IPS DF 6.9 (cell line): ENCODE measurements at regions not wholly inside any gene's neighbourhood (a gene's known extent, or its start where the extent isn't known, plus 50 kb on each side); places are given as distances from the start of the nearest gene placed in this dataset.

Source experiments
- DNase-seq: peaks from one replicate; pipeline ENCODE4 v3.0.0-alpha.2; 2013; ENCODE audit warnings: low read depth, low spot score
- H3K27ac ChIP-seq: one replicate; pipeline ENCODE4 v1.5.1; 2013; ENCODE audit warnings: low read length, control low read depth
- H3K27me3 ChIP-seq: 2 replicates; pipeline ENCODE4 v1.6.1; 2013; ENCODE audit warnings: mild to moderate bottlenecking, low read length; ENCODE audit not compliant: control insufficient read depth, insufficient read depth
- H3K36me3 ChIP-seq: 2 replicates; pipeline ENCODE4 v1.6.1; 2013; ENCODE audit warnings: low read length; ENCODE audit not compliant: control insufficient read depth, insufficient read depth
- H3K4me1 ChIP-seq: 2 replicates; pipeline ENCODE4 v1.6.1; 2013; ENCODE audit warnings: low read length; ENCODE audit not compliant: control insufficient read depth, insufficient read depth
- H3K4me3 ChIP-seq: 2 replicates; pipeline ENCODE4 v1.5.1; 2013; ENCODE audit warnings: mild to moderate bottlenecking, low read length
- H3K9me3 ChIP-seq: 2 replicates; pipeline ENCODE4 v1.6.1; 2013; ENCODE audit warnings: low read length, inconsistent platforms; ENCODE audit not compliant: control insufficient read depth, insufficient read depth
- WGBS: extraction: QIAGEN DNeasy Blood & Tissue Kit; methylation state at CpG from one replicate; pipeline ENCODE4 v1.1.7; 2013; ENCODE audit warnings: mixed read lengths, missing lambda C conversion rate; ENCODE audit not compliant: insufficient read length, insufficient coverage; 5-methylcytosine and 5-hydroxymethylcytosine counted together

GRCh38 chr12:85630851-85631250, 205.4 kb downstream of the RASSF9 start:
- Histone ChIP-seq H3K4me3 (no peak overlapping the region), H3K27ac (no peak overlapping the region), H3K9me3 (no peaks in the 10 kb centered on the region), H3K27me3 (no peaks in the 10 kb centered on the region), H3K4me1 (no peaks in the 10 kb centered on the region), H3K36me3 (no peaks in the 10 kb centered on the region)
- WGBS = no CpG with 5 or more reads among the region's 2 CpGs
- no peak for DNase-seq

- DNase-seq = no peak
- Histone ChIP-seq H3K27me3 (no peaks in the 10 kb centered on the region), H3K27ac (no peak overlapping the region), H3K4me3 (no peak overlapping the region), H3K9me3 (no peaks in the 10 kb centered on the region), H3K4me1 (no peaks in the 10 kb centered on the region), H3K36me3 (no peaks in the 10 kb centered on the region)
- WGBS = no CpG with 5 or more reads among the region's 2 CpGs
Measured at GRCh38 chr12:85632390-85632789, 203.8 kb downstream of the RASSF9 start.

GRCh38 chr12:85633491-85633890, 202.7 kb downstream of the RASSF9 start:
- H3K36me3 ChIP-seq = no peaks in the 10 kb centered on the region
- DNase-seq = no peak
- H3K27me3 ChIP-seq = no peaks in the 10 kb centered on the region
- H3K4me1 ChIP-seq = no peaks in the 10 kb centered on the region
- H3K9me3 ChIP-seq = no peaks in the 10 kb centered on the region
- no CpG with 5 or more reads among the region's 1 CpG for WGBS
- H3K27ac ChIP-seq = no peak overlapping the region
- no peak overlapping the region for H3K4me3 ChIP-seq

- H3K4me1 ChIP-seq = no peaks in the 10 kb centered on the region
- WGBS = 100% methylated on average over 1 of the region's 2 CpGs
- no peaks in the 10 kb centered on the region for H3K27me3 ChIP-seq
- H3K27ac ChIP-seq = no peak overlapping the region
- H3K4me3 ChIP-seq = no peak overlapping the region
- no peaks in the 10 kb centered on the region for H3K9me3 ChIP-seq
- no peak for DNase-seq
- H3K36me3 ChIP-seq = no peaks in the 10 kb centered on the region
Measured at GRCh38 chr12:85639834-85640233, 196.4 kb downstream of the RASSF9 start.

- Histone ChIP-seq H3K36me3 (no peaks in the 10 kb centered on the region), H3K4me1 (no peaks in the 10 kb centered on the region), H3K27ac (no peak overlapping the region)
Measured at GRCh38 chr12:85641796-85642195, 194.4 kb downstream of the RASSF9 start.

GRCh38 chr12:85642288-85642687, 193.9 kb downstream of the RASSF9 start:
- Histone ChIP-seq H3K4me1 (no peaks in the 10 kb centered on the region), H3K27me3 (no peaks in the 10 kb centered on the region), H3K27ac (no peak overlapping the region), H3K4me3 (no peak overlapping the region), H3K36me3 (no peaks in the 10 kb centered on the region), H3K9me3 (no peaks in the 10 kb centered on the region)
- DNase-seq = no peak
- 100% methylated on average over 2 of the region's 2 CpGs for WGBS

More at GRCh38 chr12:85641796-85642195, 194.4 kb downstream of the RASSF9 start:
- Histone ChIP-seq H3K9me3 (no peaks in the 10 kb centered on the region), H3K27me3 (no peaks in the 10 kb centered on the region), H3K4me3 (no peak overlapping the region)
- WGBS = no CpG with 5 or more reads among the region's 2 CpGs
- DNase-seq = no peak

GRCh38 chr12:85642808-85643207, 193.4 kb downstream of the RASSF9 start:
- Histone ChIP-seq H3K36me3 (no peaks in the 10 kb centered on the region), H3K4me1 (no peaks in the 10 kb centered on the region), H3K9me3 (no peaks in the 10 kb centered on the region), H3K27me3 (no peaks in the 10 kb centered on the region), H3K4me3 (no peak overlapping the region), H3K27ac (no peak overlapping the region)
- no peak for DNase-seq
- WGBS = no CpG with 5 or more reads among the region's 5 CpGs

GRCh38 chr12:85644508-85644907, 191.7 kb downstream of the RASSF9 start:
- Histone ChIP-seq H3K9me3 (no peaks in the 10 kb centered on the region), H3K4me3 (no peak overlapping the region), H3K27me3 (no peaks in the 10 kb centered on the region), H3K36me3 (no peaks in the 10 kb centered on the region), H3K4me1 (no peaks in the 10 kb centered on the region; the same call in 1 of the 2 replicates), H3K27ac (no peak overlapping the region)
- DNase-seq = no peak
- no CpG with 5 or more reads among the region's 3 CpGs for WGBS

- no peaks in the 10 kb centered on the region for H3K27me3 ChIP-seq
- no peak for DNase-seq
- no peaks in the 10 kb centered on the region for H3K36me3 ChIP-seq
- H3K9me3 ChIP-seq = no peaks in the 10 kb centered on the region
- no peaks in the 10 kb centered on the region; the same call in 1 of the 2 replicates for H3K4me1 ChIP-seq
- no peak overlapping the region for H3K27ac ChIP-seq
- no peak overlapping the region for H3K4me3 ChIP-seq
Measured at GRCh38 chr12:85653731-85654455, 182.3 kb downstream of the RASSF9 start.

GRCh38 chr12:85654456-85654840, 181.8 kb downstream of the RASSF9 start:
- H3K27me3 ChIP-seq = no peaks in the 10 kb centered on the region
- no peaks in the 10 kb centered on the region for H3K4me1 ChIP-seq
- no peaks in the 10 kb centered on the region for H3K36me3 ChIP-seq
- H3K27ac ChIP-seq = no peak overlapping the region
- no peak overlapping the region for H3K4me3 ChIP-seq
- no peak for DNase-seq
- no peaks in the 10 kb centered on the region for H3K9me3 ChIP-seq
- WGBS = no CpG with 5 or more reads among the region's 3 CpGs

GRCh38 chr12:85656561-85656960, 179.6 kb downstream of the RASSF9 start:
- WGBS = 100% methylated on average over 1 of the region's 2 CpGs
- Histone ChIP-seq H3K9me3 (no peaks in the 10 kb centered on the region), H3K27me3 (no peaks in the 10 kb centered on the region), H3K4me3 (no peak overlapping the region), H3K27ac (no peak overlapping the region), H3K36me3 (no peaks in the 10 kb centered on the region), H3K4me1 (no peaks in the 10 kb centered on the region)
- DNase-seq = no peak
